Activated T-helper 17 cell treated with anti-CD3 and anti-CD28 coated beads, Interleukin-2, amount 50 U/mL, for 72 hours (primary cell): ENCODE measurements at regions not wholly inside any gene's neighbourhood (a gene's known extent, or its start where the extent isn't known, plus 50 kb on each side); places are given as distances from the start of the nearest gene placed in this dataset.

Source experiments
- ATAC-seq: fragments of 150-1000 bp; cut with Tn5 transposase; replicated peaks from 2 replicates; pipeline ENCODE4 v1.10.0; 2021; ENCODE audit warnings: mild to moderate bottlenecking, moderate library complexity
- H3K27ac Mint-ChIP-seq: one replicate; pipeline ENCODE4 v1.8.0; 2022; ENCODE audit warnings: mixed read lengths
- H3K27me3 Mint-ChIP-seq: one replicate; pipeline ENCODE4 v1.8.0; 2022; ENCODE audit warnings: mixed read lengths
- H3K36me3 Mint-ChIP-seq: one replicate; pipeline ENCODE4 v1.8.0; 2022; ENCODE audit warnings: low read depth, mild to moderate bottlenecking, mixed read lengths
- H3K4me1 Mint-ChIP-seq: one replicate; pipeline ENCODE4 v1.8.0; 2022; ENCODE audit warnings: mixed read lengths
- H3K4me3 Mint-ChIP-seq: one replicate; pipeline ENCODE4 v1.8.0; 2022; ENCODE audit warnings: mild to moderate bottlenecking, mixed read lengths
- H3K9me3 Mint-ChIP-seq: one replicate; pipeline ENCODE4 v1.8.0; 2022; ENCODE audit warnings: mixed read lengths

DNA sequence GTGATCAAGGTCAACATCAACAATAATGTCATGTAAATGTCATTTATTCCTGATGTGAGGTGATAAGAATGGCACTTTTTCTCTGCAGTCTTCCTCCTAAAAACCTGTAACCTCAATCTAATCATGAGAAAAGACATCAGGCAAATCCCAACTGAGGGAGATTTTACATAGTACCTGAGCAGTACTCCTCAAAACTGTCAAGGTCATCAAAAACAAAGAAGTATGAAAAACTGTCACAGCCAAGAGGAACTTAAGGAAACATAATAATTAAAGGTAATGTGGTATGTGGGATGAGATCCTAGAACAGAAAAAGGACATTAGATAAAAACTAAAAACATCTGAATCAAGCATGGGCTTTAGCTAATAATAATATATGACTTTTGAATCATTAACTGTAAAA is 140.9 kb upstream of the GRM7 start:
- H3K27me3 Mint-ChIP-seq = no peaks in the 10 kb centered on the region

DNA sequence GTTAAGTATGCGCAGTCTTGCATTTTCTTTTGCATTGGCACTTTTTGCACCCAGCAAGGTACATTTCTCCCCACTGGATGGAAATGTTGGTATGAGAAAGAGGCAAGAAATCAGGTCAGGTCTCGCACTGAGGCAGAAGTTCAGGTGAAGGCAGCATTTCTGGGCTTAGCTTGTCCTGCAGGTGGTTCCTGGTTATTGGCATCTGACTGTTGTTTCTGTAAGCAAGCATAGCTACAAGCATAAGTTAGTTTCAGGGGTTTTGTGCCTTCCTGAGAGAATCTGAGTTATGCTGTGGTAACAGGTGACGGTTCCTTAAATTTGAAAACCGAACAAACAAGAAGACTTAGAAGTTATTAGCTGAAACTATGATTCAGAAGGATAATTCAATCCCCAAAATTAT is 139.4 kb upstream of the GRM7 start:
- H3K27ac Mint-ChIP-seq = no peak overlapping the region
- no peak for ATAC-seq
- H3K9me3 Mint-ChIP-seq = peaks cover 7% of the 10 kb centered on the region
- H3K4me3 Mint-ChIP-seq = no peak overlapping the region
- H3K27me3 Mint-ChIP-seq = no peaks in the 10 kb centered on the region
- no peaks in the 10 kb centered on the region for H3K36me3 Mint-ChIP-seq
- no peaks in the 10 kb centered on the region for H3K4me1 Mint-ChIP-seq

More for the DNA sequence above, 140.9 kb upstream of the GRM7 start:
- H3K27ac Mint-ChIP-seq = no peak overlapping the region
- no peak overlapping the region for H3K4me3 Mint-ChIP-seq
- no peaks in the 10 kb centered on the region for H3K36me3 Mint-ChIP-seq
- no peak for ATAC-seq
- no peaks in the 10 kb centered on the region for H3K4me1 Mint-ChIP-seq
- H3K9me3 Mint-ChIP-seq = peaks cover 7% of the 10 kb centered on the region

DNA sequence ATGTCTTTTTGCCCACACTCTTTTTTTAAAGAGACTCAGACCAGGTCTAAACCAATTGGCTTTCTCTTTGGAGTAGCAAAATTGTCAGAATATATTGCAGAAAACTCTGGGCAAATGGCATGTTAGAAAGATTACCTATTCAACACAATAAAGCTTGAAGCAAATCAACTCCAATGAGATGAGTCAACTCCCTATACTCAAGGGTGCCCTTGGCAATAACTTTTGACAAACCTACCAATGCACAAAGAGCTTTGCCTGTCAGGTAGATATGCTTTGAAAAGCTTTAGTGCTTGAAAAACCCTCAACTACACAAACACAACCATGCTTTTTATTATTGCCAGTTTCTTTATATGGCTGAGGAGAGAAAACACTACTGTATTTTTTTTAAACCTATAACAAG is 137.7 kb upstream of the GRM7 start:
- Mint-ChIP-seq H3K4me1 (no peaks in the 10 kb centered on the region), H3K27me3 (no peaks in the 10 kb centered on the region), H3K36me3 (no peaks in the 10 kb centered on the region), H3K27ac (no peak overlapping the region), H3K9me3 (peaks cover 5% of the 10 kb centered on the region), H3K4me3 (no peak overlapping the region)
- ATAC-seq = no peak

DNA sequence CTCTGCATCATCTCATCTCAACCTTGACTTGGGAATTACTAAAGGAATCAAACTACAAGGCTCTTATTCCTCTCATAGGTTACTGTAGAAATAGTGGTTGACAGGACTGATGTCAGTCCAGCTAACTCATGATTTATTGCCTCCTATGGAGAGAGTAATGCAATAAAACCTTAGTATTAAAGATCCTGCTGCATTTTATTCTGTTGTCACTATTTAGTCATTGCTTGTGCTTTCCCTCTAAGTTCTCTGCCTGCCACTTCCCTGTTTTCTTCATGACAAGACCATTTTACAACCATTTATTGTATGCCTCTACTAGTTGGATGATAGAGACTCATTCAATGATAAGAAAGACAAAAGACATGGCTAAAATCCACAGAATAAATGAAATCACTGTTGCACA is 134.1 kb upstream of the GRM7 start:
- no peaks in the 10 kb centered on the region for H3K27me3 Mint-ChIP-seq
- ATAC-seq = no peak
- peaks cover 4% of the 10 kb centered on the region for H3K9me3 Mint-ChIP-seq
- H3K27ac Mint-ChIP-seq = no peak overlapping the region
- no peaks in the 10 kb centered on the region for H3K4me1 Mint-ChIP-seq
- no peak overlapping the region for H3K4me3 Mint-ChIP-seq
- no peaks in the 10 kb centered on the region for H3K36me3 Mint-ChIP-seq

DNA sequence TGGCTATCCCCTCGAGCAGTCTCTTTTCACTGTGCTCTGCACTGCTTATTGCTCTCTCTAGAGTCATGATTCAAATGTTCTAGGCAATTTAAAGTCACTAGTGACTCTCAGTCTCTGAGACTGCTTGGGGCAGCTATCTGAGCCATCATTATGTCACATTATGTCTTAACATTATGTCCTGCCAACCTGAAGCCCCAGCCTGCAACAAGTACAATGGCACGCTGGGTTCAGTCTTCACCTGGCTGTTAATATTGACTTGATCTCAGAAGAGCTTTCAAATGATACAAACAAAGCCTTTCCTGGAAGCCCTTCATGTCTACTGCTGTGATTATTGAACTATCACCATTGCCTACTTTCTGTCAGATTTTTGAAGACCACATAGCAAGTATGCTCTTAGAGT is 128.1 kb upstream of the GRM7 start:
- ATAC-seq = no peak
- no peak overlapping the region for H3K4me3 Mint-ChIP-seq
- no peak overlapping the region for H3K27ac Mint-ChIP-seq
- no peaks in the 10 kb centered on the region for H3K27me3 Mint-ChIP-seq
- peaks cover 5% of the 10 kb centered on the region for H3K9me3 Mint-ChIP-seq
- H3K4me1 Mint-ChIP-seq = no peaks in the 10 kb centered on the region
- no peaks in the 10 kb centered on the region for H3K36me3 Mint-ChIP-seq

DNA sequence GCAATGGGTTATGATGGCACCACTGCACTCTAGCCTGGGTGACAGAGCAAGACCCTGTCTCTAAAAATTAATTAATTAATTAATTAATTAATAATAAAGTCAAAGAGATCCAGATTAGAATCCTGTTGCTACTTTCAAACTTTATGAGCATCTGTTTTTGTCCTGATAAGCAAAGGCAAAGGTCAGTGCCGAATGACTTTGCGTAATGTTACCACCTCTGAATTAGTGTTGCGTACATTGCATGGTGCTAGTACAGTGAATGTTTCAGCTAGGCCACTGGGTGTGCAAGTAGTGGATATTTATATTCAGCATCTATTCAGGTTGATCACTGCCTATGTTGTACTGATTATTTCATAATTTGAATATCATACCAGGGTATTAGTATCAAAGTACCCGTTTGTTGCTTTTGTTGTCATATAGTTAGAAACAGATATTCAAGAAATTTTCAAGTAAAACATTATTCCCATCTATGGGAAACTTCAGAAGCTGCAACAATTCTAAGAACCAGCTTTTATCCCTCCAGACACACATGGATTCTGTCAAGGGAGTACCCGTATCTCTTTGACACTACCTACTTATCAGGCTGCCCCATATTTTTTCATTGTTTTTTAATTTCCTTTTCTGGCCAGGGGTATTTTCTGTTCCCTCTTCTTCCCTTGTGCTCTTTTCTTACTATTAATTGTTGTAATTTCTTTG is 127.1 kb upstream of the GRM7 start:
- Mint-ChIP-seq H3K4me3 (no peak overlapping the region), H3K27me3 (no peaks in the 10 kb centered on the region), H3K4me1 (no peaks in the 10 kb centered on the region), H3K36me3 (no peaks in the 10 kb centered on the region), H3K9me3 (peaks cover 5% of the 10 kb centered on the region), H3K27ac (no peak overlapping the region)
- no peak for ATAC-seq

DNA sequence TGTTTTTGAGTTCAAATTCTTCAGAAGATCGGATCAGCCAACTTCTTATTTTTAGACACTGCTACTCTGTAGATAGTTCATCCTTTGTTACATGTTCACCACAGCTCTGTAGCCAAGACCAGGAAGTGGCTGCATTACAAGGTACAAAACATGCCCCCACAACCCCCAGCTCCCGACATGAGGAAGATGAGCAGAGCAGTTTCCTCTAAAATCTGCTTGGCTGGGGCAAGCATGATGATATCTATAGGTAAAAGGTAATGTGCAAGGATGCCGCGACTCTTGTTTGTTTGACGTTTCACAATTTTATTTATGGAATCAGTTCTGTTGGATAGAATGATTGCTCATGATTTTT is 126.5 kb upstream of the GRM7 start:
- no peak overlapping the region for H3K27ac Mint-ChIP-seq
- H3K27me3 Mint-ChIP-seq = no peaks in the 10 kb centered on the region
- H3K9me3 Mint-ChIP-seq = peaks cover 7% of the 10 kb centered on the region
- no peak for ATAC-seq
- no peaks in the 10 kb centered on the region for H3K36me3 Mint-ChIP-seq
- no peaks in the 10 kb centered on the region for H3K4me1 Mint-ChIP-seq
- no peak overlapping the region for H3K4me3 Mint-ChIP-seq

DNA sequence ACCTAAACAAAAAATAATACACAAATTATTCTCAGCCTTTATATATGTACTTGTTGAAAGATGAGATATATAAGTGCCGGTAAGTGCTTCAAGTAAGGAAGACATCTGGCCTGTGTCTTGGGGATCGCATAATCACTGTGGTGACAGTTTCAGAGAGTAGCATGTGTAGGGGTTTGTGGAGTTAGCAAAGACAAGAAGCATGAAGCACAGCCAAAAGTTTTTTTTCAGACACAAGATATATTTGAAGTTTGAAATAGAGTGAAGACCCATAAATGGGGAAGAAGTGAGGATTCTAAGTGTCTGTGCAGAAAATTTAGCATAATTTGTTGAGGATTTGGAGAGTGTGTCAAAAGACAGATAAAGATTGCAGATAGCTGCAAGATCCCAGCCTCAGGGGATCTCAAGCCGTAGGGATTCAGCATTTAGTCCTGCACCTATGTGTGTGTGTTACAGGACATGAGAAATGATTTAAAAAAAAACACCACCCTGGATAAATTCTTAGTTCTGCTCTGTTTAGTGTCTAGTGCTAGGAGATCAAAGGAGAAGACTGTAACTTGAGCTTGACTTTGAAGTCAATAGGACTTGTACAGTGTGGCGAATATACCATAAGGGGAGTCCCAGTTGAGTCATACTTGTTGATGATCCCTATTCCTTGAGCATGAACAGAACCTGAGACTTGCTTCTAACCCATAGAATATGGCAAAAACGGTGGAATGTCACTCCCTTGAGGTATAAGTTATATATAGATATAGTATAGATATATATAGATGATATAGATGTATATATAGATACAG is 123.9 kb upstream of the GRM7 start:
- Mint-ChIP-seq H3K4me3 (no peak overlapping the region), H3K4me1 (no peaks in the 10 kb centered on the region), H3K27me3 (no peaks in the 10 kb centered on the region), H3K9me3 (peaks cover 8% of the 10 kb centered on the region), H3K27ac (no peak overlapping the region), H3K36me3 (no peaks in the 10 kb centered on the region)
- ATAC-seq = no peak

DNA sequence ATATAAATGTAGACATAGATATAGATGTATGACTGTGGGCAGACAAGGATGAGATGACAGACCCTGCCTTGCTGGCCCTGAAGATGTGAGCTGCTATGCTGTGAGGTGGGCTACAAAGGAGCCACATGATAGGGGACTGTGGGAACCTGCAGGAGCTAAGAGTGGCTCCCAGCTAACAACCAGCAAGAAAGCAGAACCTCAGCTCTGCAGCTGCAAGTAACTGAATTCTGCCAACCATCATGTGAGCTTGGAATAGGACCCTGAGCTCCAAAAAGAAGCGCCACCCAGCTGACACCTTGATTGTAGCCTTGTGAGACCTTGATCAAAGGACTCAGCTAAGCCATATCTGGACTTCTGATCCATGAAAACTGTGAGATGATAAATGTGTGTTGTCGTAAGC is 123.3 kb upstream of the GRM7 start:
- no peak overlapping the region for H3K27ac Mint-ChIP-seq
- no peak overlapping the region for H3K4me3 Mint-ChIP-seq
- H3K4me1 Mint-ChIP-seq = no peaks in the 10 kb centered on the region
- H3K9me3 Mint-ChIP-seq = peaks cover 13% of the 10 kb centered on the region
- H3K36me3 Mint-ChIP-seq = no peaks in the 10 kb centered on the region
- H3K27me3 Mint-ChIP-seq = no peaks in the 10 kb centered on the region
- ATAC-seq = no peak

DNA sequence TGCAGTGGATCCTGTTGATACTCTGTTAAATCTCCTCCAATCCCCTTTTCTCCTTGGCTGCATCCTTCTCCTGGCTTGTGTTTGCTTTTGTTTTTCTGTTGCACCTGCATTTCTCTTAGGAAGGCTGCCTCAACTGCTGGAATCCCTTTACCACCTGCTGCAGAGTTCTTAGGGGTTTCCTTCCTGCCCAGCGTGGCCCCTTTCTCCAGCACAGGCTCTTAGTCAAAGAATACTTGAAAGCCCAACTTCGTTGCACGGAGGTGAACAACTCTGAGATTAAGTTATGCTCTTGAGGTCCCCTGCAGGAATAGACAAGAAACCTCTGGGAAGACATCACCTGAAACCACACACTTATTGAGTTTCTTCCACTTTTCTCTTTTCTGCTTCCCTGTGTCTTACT is 121.6 kb upstream of the GRM7 start:
- H3K9me3 Mint-ChIP-seq = peaks cover 19% of the 10 kb centered on the region
- H3K27me3 Mint-ChIP-seq = no peaks in the 10 kb centered on the region
- no peak for ATAC-seq
- H3K4me3 Mint-ChIP-seq = no peak overlapping the region
- H3K4me1 Mint-ChIP-seq = no peaks in the 10 kb centered on the region
- no peak overlapping the region for H3K27ac Mint-ChIP-seq
- H3K36me3 Mint-ChIP-seq = no peaks in the 10 kb centered on the region

DNA sequence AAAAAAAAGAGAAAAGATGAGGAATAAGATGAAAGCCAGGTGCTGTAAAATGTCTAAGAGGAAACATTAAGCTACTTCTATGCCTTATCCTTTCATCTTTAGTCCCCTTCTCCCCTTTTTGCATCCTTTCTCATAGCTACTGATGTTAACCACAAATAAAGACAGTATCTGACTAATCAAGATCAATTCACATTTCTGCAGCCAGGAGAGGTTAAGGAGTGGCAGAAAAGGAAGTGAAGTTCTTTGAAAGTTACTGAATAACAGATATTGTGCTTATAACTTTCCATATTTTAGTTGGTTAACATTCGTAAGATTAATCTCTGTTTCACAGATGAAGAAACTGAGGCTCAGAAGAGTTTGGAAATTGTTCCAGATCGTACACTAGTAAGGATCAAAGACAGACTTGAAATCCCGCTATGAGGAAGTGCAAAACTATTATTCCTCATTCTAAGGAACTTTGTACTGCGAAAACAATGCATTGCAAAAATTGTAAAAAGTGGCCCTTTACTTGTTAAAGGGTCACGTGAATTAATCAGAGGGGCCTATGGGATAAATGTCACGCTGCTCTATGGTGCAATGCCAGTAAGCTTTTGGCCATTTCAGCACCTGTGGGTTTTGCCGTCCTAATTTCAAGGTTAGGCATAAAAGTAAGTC is 117.7 kb upstream of the GRM7 start:
- H3K9me3 Mint-ChIP-seq = peaks cover 22% of the 10 kb centered on the region
- ATAC-seq = no peak
- no peaks in the 10 kb centered on the region for H3K36me3 Mint-ChIP-seq
- H3K27me3 Mint-ChIP-seq = no peaks in the 10 kb centered on the region
- no peaks in the 10 kb centered on the region for H3K4me1 Mint-ChIP-seq
- H3K4me3 Mint-ChIP-seq = no peak overlapping the region
- H3K27ac Mint-ChIP-seq = no peak overlapping the region

DNA sequence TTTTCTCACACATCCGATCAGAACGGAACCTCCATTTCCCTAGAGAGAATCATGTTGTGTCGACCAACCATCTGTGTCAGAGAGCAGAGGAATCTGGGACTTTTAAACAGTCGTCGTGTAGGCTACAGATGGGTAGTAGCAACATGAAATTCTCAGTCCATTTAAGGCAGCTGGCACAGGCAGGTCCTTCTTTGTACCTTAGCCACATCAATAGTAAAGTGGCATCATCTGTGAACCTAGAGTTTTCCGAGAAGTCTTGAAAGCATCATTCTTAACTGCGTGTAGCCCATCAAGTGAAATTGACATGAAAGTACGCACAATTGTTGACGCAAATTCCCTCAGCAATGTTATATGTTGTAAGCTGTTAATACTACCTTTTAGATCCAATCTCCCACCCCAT is 114.5 kb upstream of the GRM7 start:
- Mint-ChIP-seq H3K4me3 (no peak overlapping the region), H3K9me3 (peaks cover 22% of the 10 kb centered on the region), H3K27me3 (no peaks in the 10 kb centered on the region), H3K4me1 (no peaks in the 10 kb centered on the region), H3K36me3 (no peaks in the 10 kb centered on the region), H3K27ac (no peak overlapping the region)
- no peak for ATAC-seq

DNA sequence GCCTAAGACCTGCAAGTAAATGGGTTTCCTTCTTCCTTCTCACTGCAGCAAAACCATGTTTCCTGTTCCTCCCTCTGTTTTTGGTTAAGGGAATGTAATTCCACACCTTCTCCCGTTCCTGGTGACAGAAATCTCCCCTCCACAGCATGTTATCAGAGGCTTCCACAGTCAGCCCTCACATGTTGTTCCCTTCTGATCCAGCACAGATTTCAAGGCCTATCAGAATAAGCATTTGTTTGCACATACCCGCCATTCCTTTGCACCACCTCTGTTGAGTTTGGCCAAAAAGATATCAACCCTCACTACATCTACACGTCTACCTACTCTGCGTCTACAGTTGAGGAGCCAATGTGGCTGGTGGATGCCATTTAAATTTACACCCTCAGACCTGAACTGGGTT is 113.9 kb upstream of the GRM7 start:
- Mint-ChIP-seq H3K27ac (no peak overlapping the region), H3K4me1 (no peaks in the 10 kb centered on the region), H3K36me3 (no peaks in the 10 kb centered on the region), H3K27me3 (no peaks in the 10 kb centered on the region), H3K4me3 (no peak overlapping the region), H3K9me3 (peaks cover 22% of the 10 kb centered on the region)
- ATAC-seq = no peak

DNA sequence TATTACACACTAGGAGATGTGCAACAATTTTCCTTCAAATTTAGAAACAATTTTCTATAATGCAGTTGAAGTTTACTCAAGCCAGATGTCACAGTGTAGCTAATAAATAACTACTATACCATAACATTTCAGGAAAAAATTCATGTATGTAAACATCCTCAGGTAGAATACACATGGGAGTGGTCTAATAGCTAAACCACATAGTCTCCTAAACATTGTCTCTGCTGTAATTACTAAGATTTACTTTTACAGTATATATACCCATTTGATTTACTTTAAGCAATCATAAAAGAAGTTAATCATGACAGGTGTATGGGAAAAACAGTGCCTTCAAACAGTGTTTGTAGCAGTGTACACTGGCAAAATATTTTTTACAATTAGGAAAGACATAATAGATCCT is 110.1 kb upstream of the GRM7 start:
- no peak overlapping the region for H3K4me3 Mint-ChIP-seq
- H3K27me3 Mint-ChIP-seq = no peaks in the 10 kb centered on the region
- H3K4me1 Mint-ChIP-seq = no peaks in the 10 kb centered on the region
- no peaks in the 10 kb centered on the region for H3K36me3 Mint-ChIP-seq
- ATAC-seq = no peak
- peaks cover 7% of the 10 kb centered on the region for H3K9me3 Mint-ChIP-seq
- no peak overlapping the region for H3K27ac Mint-ChIP-seq

DNA sequence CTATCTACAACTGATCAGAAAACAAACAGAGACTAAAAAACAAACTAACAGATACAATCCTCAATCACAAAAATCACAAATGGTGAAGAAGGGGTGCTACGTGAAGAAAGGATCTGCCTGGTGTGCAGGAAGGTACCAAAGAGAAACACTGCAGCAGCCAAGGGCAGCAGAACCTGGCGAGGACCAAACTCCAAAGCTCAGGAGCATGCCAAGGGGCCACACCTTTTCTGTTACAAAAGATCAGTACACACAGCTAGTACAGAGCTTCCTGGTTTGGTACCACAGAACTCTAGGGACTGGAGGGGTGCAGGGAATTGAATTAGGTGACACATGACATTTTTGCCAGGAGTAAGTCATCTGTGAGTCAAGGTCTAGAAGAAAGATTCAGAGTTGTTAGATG is 107.4 kb upstream of the GRM7 start:
- ATAC-seq = no peak
- Mint-ChIP-seq H3K27me3 (no peaks in the 10 kb centered on the region), H3K9me3 (peaks cover 9% of the 10 kb centered on the region), H3K4me1 (no peaks in the 10 kb centered on the region), H3K27ac (no peak overlapping the region), H3K4me3 (no peak overlapping the region), H3K36me3 (no peaks in the 10 kb centered on the region)
